ENCODE measurements at regions not wholly inside any gene's neighbourhood (a gene's known extent, or its start where the extent isn't known, plus 50 kb on each side); places are given as distances from the start of the nearest gene placed in this dataset.

- Histone ChIP-seq H3K36me3 (no peaks in the 10 kb centered on the region), H3K4me3 (no peak overlapping the region), H3K27ac (no peak overlapping the region), H3K9me3 (no peaks in the 10 kb centered on the region), H3K4me1 (no peaks in the 10 kb centered on the region), H3K27me3 (no peaks in the 10 kb centered on the region)
- 48% methylated on average over 2 of the region's 2 CpGs for WGBS (ENCODE audit: insufficient coverage, low coverage, low lambda C conversion rate, missing lambda C conversion rate)
- no peak for DNase-seq
- TF ChIP-seq POLR2A (IDR thresholded peaks at IDR 0.05) (no peak), CTCF (IDR thresholded peaks at IDR 0.05) (no peak)
- intact Hi-C loops (cut with DNase I): no loop called here
- no peak for ATAC-seq
Measured at GRCh38 chr17:52673791-52674190, 515.3 kb upstream of the CA10 start.

GRCh38 chr17:52666264-52666663, 507.8 kb upstream of the CA10 start:
- Histone ChIP-seq H3K4me3 (no peak overlapping the region), H3K27ac (no peak overlapping the region), H3K9me3 (no peaks in the 10 kb centered on the region), H3K4me1 (no peaks in the 10 kb centered on the region), H3K36me3 (no peaks in the 10 kb centered on the region), H3K27me3 (no peaks in the 10 kb centered on the region)
- no peak for TF ChIP-seq POLR2A (IDR thresholded peaks at IDR 0.05)
- TF ChIP-seq CTCF (IDR thresholded peaks at IDR 0.05): no peak
- DNase-seq (no peak), ATAC-seq (no peak)
- intact Hi-C loops (cut with DNase I): no loop called here
- 25% methylated on average over 1 of the region's 1 CpG for WGBS (ENCODE audit: insufficient coverage, low coverage, low lambda C conversion rate, missing lambda C conversion rate)

GRCh38 chr17:52660692-52661091, 502.2 kb upstream of the CA10 start:
- Histone ChIP-seq H3K36me3 (no peaks in the 10 kb centered on the region), H3K27ac (no peak overlapping the region), H3K27me3 (no peaks in the 10 kb centered on the region), H3K4me1 (no peaks in the 10 kb centered on the region), H3K9me3 (no peaks in the 10 kb centered on the region), H3K4me3 (no peak overlapping the region)
- DNase-seq (no peak), ATAC-seq (peak in 3 of 4 donors; percentile 40 to 66 (median 55))
- WGBS (ENCODE audit: insufficient coverage, low coverage, low lambda C conversion rate, missing lambda C conversion rate): 31% methylated on average over 2 of the region's 2 CpGs
- intact Hi-C loops (cut with DNase I): no loop called here
- TF ChIP-seq CTCF (IDR thresholded peaks at IDR 0.05) (no peak), POLR2A (IDR thresholded peaks at IDR 0.05) (no peak)

GRCh38 chr17:52653014-52653413, 494.5 kb upstream of the CA10 start:
- Histone ChIP-seq H3K4me3 (no peak overlapping the region), H3K27me3 (peaks cover 0 to 5% of the 10 kb centered on the region in 2 donors), H3K9me3 (no peaks in the 10 kb centered on the region), H3K4me1 (no peaks in the 10 kb centered on the region), H3K36me3 (no peaks in the 10 kb centered on the region), H3K27ac (no peak overlapping the region)
- intact Hi-C loops (cut with DNase I): no loop called here
- ATAC-seq (no peak), DNase-seq (no peak)
- no peak for TF ChIP-seq CTCF (IDR thresholded peaks at IDR 0.05)
- TF ChIP-seq POLR2A (IDR thresholded peaks at IDR 0.05): no peak
- WGBS (ENCODE audit: insufficient coverage, low coverage, low lambda C conversion rate, missing lambda C conversion rate): 46% methylated on average over 1 of the region's 1 CpG

- ATAC-seq (no peak), DNase-seq (no peak)
- 19% methylated on average over 3 of the region's 3 CpGs for WGBS (ENCODE audit: insufficient coverage, low coverage, low lambda C conversion rate, missing lambda C conversion rate)
- Histone ChIP-seq H3K4me1 (no peaks in the 10 kb centered on the region), H3K9me3 (no peaks in the 10 kb centered on the region), H3K27ac (no peak overlapping the region), H3K27me3 (peaks cover 0 to 5% of the 10 kb centered on the region in 2 donors), H3K4me3 (no peak overlapping the region), H3K36me3 (no peaks in the 10 kb centered on the region)
- no peak for TF ChIP-seq CTCF (IDR thresholded peaks at IDR 0.05)
- no peak for TF ChIP-seq POLR2A (IDR thresholded peaks at IDR 0.05)
- intact Hi-C loops (cut with DNase I): no loop called here
Measured at GRCh38 chr17:52648995-52649394, 490.5 kb upstream of the CA10 start.
